ENCODE measurements at regions not wholly inside any gene's neighbourhood (a gene's known extent, or its start where the extent isn't known, plus 50 kb on each side); places are given as distances from the start of the nearest gene placed in this dataset.
"Not testable (repeated sequence)": the region's sequence is repeated elsewhere in the genome, so short reads cannot be mapped to it uniquely, and the experiment has no call there.

DNA sequence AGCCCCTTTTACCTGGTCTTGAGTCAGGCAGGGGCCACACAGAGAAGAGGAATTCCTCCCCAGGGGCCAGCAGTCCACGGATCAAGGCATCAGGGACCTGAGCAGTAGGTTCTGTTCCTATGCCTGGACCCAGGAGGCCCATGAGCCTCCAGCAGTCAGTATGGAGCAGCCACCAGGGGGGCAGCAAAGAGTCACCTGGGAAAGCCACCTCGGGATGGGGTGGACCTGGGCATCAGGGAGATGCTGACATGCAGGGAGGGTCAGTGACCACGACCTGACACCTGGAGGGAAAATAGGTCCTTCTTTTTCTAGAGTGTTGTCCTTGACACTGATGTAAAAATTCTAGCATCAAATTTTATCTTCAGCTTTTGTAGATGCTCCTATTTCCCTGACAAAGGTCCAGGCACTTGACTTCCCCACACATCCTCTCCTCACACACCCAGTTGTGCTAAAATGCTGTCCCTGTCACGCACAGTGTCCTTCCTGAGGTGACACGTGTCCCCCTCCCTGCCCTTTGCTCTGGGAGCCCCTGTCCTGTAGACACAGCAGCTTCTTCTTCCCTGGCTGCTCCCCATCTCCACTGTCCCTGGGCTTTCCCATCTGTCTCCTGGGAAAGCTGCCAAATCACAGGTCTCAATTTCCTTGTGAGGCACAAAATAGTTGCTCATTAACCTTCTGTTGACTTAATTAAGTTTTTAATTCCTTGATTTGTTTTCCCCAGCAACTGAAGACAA lies 70.0 kb upstream of the IGLL5 start:
- DNase-seq (ENCODE audit: low read depth in 4 of 4, low spot score in 3 of 4) = no peak

DNA sequence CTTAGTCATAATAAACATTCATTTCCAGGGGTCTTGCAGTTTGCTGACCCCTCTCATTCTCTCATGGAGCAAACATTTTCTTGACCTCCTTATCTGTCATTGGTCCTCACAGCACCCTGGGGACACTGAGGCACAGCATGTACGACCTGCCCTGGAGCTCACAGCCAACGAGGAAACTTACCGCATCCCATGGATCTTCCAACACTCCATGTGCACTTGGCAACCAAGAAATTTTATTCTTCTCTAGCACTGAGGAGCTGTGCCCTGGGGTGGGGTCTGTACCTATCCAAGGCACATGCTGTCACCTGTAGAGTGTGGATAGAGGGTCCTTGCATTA lies 69.4 kb upstream of the IGLL5 start:
- DNase-seq (ENCODE audit: low read depth in 4 of 4, low spot score in 3 of 4) = no peak

DNA sequence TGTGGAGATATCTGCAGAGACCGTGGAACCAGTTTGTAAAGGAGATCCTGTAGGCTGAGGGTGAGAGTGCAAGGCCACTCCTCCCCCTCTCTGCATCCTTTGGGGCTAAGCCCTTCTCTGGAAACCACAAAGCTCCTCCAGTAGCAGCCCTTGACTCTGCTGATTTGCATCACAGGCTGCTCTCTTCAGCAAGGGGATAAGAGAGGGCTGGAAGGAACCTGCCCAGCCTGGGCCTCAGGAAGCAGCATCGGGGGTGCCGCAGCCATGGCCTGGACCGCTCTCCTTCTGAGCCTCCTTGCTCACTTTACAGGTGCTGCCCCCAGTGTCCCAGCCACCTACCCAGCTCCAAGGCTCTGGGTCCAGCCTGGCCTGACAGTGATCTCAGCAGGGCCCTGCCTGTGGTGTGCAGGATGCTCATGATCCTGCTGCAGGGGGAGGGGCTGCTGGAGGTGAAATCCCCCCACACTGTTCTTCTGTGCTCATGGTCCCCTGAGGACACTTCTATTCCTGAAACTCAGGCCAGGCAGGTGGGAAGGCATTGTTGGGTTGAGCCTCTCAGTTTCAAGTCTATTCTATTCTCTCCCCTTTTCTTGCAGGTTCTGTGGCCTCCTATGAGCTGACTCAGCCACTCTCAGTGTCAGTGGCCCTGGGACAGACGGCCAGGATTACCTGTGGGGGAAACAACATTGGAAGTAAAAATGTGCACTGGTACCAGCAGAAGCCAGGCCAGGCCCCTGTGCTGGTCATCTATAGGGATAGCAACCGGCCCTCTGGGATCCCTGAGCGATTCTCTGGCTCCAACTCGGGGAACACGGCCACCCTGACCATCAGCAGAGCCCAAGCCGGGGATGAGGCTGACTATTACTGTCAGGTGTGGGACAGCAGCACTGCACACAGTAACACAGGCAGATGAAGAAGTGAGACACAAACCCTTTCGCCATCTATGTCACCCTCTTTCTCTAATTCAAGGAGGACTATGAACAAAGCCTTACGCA lies 68.5 kb upstream of the IGLL5 start:
- no peak for DNase-seq (ENCODE audit: low read depth in 4 of 4, low spot score in 3 of 4)

DNA sequence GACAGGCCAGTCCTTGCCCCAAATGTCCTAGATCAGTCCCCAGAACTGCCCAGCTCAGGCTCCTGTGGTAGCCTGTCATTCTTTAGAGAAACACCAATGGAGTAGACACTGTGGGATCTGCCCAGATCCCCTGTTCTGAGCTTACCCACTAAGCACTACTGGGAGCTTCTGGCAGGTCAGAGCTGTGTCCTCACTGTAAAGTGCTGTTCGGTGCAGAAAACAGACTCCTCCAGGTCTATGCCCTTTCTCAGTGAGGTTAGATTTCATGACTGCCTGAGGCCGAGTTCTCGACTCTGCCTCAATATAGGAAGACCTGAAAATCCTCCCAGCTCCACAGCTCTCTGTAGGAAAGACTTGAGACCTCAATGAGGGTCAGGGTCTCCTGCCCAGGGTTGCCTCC lies 67.5 kb upstream of the IGLL5 start:
- DNase-seq (ENCODE audit: low read depth in 4 of 4, low spot score in 3 of 4) = no peak

DNA sequence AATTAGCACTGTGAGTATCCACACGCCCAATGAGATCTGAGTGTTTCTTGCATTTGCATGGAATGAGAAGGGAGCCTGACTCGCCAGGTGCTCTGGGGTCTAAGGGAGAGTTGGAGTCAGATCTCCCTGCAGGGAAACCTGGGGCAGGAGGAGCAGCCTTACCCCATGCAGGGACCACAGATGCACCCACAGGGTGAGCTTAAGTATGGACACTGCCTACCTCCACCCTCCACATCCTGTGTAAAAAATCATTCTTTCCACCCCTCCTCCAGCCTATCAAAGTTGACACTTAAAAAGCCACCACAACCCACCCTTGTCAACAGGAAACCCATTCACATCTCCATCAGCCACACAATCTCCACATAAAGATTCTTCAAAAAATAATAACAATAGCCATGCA lies 67.0 kb upstream of the IGLL5 start:
- DNase-seq (ENCODE audit: low read depth in 4 of 4, low spot score in 3 of 4) = no peak

DNA sequence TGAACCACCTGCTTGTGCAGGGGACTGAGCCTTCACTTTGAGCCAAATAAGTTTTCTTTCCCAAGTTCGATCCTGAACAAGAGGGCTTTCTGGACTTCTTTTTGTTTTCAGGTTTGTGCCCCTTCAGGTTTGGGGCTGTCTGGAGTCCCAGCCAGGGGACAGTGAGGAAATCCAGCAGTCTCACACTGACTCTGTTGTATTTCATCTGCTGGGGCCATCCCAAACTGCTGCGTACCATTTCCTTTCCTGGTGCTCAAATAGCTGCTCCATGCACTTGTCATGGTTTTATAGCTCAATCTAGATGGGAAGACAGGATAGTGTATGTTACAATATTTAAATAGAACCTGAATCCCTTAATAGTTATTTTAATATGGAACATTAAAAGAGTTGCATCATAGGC lies 66.3 kb upstream of the IGLL5 start:
- DNase-seq (ENCODE audit: low read depth in 4 of 4, low spot score in 3 of 4) = no peak

DNA sequence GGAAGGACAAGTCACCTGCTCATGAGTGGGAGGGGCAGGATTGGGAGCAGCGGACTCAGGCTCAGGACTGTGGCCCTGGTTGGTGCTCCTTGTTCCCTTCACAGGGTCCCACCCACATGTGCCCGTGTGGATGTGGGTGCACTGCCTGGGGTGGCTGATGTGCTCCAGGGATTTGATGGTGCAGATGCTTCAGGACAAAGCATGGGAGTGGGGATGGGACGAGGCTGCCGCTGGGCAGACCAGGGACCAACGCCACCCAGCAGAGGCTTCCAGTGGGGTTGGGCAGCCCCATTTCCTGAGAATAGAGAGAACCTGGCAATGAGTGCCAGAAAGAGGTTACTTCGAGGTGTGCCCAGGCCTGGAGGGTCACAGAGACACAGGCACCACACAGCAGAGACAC lies 65.5 kb upstream of the IGLL5 start:
- DNase-seq (ENCODE audit: low read depth in 4 of 4, low spot score in 3 of 4) = no peak

DNA sequence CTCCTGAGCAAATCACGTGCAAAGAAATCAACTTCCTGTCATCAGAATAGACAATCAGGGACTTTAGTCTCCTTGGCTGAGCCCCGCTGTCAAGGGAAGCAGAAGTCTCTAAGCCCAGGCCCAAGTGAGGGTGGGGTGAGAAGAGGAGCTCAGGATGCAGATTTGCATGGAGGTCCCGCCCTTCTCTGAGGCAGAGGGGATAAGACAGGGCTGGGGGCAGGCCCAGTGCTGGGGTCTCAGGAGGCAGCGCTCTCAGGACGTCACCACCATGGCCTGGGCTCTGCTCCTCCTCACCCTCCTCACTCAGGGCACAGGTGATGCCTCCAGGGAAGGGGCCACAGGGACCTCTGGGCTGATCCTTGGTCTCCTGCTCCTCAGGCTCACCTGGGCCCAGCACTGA lies 65.1 kb upstream of the IGLL5 start:
- DNase-seq (ENCODE audit: low read depth in 4 of 4, low spot score in 3 of 4) = not testable (repeated sequence)

DNA sequence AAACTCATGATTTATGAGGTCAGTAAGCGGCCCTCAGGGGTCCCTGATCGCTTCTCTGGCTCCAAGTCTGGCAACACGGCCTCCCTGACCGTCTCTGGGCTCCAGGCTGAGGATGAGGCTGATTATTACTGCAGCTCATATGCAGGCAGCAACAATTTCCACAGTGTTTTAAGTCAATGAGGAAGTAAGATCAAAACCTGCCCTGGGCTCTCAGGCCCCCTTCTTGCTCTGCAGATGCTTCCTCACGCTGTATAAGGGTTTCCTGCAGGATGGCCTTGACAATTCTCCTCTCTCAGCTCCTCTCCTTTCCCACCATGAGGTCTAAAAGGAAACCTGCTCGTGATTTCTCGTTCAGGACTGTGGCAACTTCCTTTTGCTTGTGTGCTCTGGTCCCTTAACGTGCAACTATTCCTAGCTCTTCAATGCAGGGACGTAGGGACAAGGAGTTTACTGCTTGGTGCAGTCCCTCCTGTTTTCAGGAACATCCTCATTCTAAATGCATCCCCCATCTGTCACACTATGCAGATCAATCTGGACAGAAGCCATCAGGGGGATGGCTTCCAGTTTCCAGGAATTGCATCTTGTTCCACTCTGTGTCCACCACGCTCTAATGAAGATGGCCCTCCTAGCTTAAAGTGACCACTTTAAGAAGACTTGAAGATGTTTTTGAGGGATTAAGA lies 64.3 kb upstream of the IGLL5 start:
- DNase-seq (ENCODE audit: low read depth in 4 of 4, low spot score in 3 of 4) = no peak

DNA sequence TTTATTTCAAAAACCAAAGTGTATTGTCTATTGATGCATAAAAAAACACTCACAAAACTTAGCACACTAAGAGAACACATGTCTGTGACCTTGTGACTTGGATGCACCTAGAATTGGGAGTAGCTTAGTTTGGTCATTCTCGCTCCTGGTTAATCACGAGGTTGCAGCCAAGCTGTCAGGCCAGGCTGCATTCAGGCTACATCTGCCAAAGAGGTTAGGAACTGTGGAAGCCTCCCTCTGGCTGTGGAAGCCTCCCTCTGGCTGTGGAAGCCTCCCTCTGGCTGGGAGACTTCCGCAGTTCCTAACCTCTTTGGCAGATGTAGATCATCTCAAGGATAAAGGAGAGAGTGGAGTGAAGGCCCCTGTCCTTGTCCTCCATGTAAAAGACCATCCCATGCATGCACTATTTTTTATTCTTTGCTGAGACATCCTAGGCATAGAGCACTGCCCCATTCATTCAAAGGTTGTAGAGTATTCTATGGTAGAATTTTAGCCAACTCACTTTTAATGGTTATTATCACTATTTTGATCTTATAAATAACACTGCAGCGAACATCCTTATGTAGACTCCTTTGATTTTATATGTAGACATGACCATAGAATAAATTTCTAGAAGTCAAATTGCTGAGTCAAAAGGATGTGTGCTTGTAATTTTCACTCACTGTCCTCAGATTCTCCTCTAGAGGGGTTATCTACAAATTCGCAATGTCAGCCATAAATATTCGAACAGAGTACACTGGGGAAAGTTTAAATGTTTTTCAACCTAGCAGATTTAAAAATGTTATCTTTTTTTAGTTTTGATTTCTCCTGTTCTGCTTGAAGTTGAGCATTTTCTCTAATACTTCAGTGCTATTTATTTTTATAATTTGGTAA lies 63.0 kb upstream of the IGLL5 start:
- DNase-seq (ENCODE audit: low read depth in 4 of 4, low spot score in 3 of 4) = no peak

DNA sequence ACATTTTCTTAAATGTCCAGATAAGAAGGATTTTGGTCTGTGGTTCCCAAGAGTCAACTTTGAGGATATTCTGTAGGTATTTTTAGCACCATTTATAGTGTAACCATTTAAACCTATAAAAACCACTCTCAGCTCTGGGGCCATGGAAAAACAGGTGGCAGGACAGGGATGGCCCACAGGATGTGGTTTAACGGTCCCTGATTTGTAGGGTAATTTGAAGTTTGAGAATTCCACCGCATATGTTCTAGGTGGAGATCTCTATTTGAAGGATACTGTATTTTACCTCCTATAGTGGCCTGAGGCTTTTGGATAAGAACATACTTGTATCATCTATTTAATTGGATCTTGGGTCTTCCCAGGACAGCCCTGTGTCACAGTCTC lies 62.4 kb upstream of the IGLL5 start:
- DNase-seq (ENCODE audit: low read depth in 4 of 4, low spot score in 3 of 4) = no peak

DNA sequence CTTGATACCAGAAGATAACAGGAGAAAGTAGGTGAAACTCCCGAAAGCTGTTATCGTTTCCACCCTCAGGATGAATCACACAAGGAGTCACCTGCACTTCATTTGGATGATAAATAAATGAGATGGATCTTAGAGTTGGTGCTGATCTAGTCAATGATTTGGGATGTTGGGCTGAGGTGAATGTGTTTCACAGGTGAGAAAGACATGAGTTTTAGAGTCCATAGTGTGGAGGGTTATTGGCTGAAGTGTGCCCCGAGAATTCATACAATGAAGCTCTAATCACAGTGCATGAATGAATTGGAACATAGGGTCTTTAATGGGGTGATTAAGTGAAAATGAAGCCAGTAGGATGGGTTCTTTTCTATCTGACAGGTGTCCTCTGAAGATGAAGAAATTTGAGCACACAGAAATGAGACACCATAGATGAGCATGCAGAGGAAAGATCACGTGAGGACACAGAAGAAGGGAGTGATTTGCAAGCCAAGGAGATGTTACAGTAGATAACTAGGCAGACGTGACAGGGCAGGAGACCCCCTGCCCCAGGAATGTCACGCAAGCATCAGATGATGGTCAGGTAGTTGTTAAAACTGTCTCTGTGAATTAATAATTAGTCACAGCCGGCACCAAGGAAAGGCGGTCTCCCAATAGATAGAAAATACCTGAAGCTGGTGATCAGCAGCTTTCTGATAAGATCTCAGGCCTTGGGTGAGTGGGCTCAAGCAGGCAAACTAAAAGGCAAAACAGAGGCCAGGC lies 60.3 kb upstream of the IGLL5 start:
- DNase-seq (ENCODE audit: low read depth in 4 of 4, low spot score in 3 of 4) = no peak

DNA sequence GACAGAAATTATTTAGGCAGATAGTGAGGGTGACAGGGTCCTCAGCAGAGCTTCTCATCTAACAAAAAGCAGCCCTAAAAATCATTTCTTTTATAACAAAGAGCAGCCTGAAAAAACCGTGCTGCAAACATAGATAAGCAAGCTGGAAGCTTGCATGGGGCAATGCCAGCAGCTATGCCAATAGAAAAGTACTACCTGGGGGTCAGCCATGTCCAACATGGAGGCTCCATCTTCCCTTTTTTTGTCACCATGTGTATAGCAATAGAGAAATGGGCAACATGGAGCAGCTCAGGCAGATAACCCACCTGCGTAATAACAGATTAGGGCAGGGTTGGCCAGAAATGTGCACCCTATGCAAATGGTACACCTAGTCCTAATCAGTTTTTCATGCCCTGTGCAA lies 57.4 kb upstream of the IGLL5 start:
- no peak for DNase-seq (ENCODE audit: low read depth in 4 of 4, low spot score in 3 of 4)

DNA sequence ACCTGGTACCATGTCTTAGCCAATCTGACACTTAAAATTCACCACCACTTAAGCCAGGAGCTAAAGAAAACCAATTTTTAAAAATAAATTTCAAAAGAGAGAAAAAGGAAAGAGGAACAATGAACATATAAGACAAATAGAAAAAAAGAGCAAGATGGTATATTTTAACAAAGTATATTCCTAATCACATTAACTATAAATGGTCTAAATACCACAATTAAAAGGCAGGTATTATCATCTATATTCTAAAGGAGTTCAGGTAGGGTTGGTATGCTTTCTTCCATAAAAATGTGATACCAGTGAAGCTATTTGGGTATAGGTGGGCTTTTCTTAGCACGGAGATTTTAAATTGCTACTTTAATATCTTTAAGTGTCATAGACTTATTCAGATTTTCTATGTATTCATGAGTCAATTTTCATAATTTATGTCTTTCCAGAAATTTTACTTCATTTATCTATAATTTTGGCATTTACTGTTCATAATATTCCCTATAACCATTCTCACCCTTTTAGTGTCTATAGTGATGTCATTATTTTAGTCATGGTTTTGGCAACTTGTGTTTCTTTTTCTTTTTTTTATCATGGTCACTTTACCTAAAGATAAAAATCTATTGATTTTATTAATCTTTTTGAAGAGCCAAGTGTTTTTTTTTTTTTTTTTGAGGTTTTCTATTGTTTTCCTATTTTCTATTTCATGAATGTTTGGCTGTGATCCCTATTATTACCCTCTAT lies 56.5 kb upstream of the IGLL5 start:
- no peak for DNase-seq (ENCODE audit: low read depth in 4 of 4, low spot score in 3 of 4)

DNA sequence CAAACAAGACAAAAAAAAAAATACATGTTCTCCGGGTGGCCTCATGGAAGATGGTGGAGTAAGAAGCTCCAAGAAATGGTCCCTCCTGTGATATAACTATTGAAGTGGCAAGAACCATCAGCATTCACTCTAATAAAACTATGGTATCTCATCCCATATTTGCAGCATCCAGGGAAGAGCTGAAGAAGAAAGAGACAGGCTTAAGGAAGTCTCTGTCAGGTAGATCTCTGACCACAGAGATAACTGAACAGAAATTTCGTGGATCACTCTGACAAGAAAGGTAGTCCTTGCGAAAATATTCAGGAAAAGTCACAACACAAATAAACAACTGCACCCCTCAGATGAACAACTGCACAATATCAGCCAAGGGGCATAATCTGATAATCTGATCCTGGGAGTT lies 54.6 kb upstream of the IGLL5 start:
- DNase-seq (ENCODE audit: low read depth in 4 of 4, low spot score in 3 of 4) = no peak

DNA sequence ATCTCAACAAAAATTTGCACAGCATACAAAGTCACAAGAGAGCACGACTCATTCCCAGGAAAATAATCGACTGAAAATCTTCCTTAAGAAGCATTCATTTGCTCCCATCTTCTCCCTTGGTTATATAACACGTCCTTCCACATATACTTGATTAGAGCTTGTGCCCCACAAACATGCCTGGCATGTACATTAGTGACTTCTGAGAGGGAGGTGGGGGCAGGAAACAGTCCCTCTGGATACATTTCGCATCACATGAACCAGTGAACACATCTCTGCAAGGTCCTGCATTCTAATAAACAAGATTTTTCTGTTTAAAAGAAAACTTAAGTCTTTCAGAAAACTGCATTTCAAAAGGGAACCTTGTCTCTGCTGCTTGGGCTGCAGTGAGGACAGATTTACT lies 54.1 kb upstream of the IGLL5 start:
- DNase-seq (ENCODE audit: low read depth in 4 of 4, low spot score in 3 of 4) = no peak

DNA sequence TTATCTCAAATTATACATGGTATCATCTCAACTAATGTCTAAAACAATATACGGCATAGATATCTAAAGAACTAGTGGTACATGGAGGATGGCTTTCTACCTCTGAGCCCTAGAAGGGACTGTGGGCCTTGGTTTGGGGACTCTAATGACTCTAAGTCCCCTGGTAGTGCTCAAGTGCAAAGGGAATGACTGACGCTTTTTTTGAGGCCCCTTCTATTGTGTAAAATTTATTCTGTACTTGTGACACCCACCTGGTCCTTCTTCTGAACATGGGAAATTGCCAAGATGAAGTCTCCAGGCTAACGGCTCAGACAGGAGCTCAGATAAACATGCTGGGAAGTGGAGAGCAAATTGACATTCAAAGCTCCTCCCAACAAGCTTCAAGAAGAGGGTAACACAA lies 53.4 kb upstream of the IGLL5 start:
- no peak for DNase-seq (ENCODE audit: low read depth in 4 of 4, low spot score in 3 of 4)

DNA sequence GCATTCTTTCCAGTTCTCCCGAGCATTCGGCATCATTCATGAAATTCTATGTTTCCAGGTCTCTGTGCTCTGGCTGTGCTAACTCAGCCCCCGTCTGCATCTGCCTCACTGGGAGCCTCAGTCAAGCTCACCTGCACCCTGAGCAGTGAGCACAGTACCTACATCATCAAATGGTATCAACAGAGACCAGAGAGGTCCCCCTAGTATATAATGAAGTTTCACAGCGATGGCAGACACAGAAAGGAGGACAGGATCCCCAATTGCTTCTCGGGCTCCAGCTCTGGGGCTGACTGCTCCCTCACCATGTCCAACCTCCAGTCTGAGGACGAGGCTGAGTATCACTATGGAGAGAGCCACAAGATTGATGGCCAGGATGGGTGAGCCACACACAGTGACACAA lies 52.8 kb upstream of the IGLL5 start:
- DNase-seq (ENCODE audit: low read depth in 4 of 4, low spot score in 3 of 4) = no peak

DNA sequence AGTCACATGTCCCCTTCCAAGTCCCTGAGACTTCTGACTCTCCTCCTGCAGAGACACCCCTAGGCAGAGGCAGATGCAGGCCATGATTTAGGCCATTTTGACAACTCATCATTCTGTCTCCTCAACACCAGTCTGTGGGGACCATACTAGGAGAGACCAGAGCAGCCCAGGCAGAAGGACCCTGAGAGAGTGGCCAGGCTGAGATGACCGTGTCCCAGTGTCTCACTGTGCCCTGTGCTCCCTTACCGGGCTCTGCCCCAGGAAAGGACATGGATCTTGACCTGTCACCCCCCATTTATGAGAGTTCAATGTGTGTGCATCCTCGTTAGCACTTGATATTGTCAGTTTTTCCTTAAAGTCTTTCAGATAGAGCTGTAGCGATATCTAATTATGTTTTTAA lies 52.4 kb upstream of the IGLL5 start:
- no peak for DNase-seq (ENCODE audit: low read depth in 4 of 4, low spot score in 3 of 4)
